ENCODE measurements at regions not wholly inside any gene's neighbourhood (a gene's known extent, or its start where the extent isn't known, plus 50 kb on each side); places are given as distances from the start of the nearest gene placed in this dataset.

DNA sequence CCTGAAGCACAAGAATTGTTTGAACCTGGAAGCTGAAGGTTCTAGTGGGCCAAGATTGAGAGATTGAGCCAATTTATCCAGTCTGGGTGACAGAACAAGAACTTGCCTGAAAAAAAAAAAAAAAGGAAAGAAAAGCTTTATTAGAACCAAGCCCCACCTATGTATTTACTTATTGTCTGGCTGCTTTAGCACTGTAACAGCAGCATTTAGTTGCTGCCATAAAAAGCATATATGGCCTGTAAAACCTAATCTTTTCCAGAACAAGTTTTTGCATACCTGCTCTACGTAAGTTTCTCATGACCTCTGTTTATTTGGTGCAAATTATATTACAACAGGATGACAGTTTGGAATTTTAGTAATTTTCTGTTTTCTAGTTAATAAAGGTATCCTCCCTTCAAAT lies 1565.6 kb upstream of the LRRTM1 start:
- intact Hi-C loops (cut with micrococcal nuclease): no loop called here

DNA sequence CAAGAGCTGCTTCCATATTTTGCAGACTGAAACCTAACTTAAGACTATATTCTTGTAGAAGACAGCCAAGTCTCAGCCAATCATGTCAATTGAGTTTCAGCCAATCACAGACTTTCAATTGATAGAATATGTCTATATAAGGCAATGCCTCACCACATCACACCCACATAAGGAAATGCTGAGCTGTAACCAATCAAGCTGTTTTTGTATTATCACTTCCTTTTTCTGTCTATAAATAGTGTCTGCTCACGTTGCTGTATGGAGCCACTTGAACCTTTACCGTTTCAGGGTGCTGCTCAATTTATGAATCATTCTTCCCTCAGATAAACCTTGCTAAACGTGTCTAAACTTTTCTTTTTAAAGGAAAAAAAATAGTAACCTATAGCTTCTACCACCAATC lies 1554.4 kb upstream of the LRRTM1 start:
- intact Hi-C loops (cut with micrococcal nuclease): no loop called here

DNA sequence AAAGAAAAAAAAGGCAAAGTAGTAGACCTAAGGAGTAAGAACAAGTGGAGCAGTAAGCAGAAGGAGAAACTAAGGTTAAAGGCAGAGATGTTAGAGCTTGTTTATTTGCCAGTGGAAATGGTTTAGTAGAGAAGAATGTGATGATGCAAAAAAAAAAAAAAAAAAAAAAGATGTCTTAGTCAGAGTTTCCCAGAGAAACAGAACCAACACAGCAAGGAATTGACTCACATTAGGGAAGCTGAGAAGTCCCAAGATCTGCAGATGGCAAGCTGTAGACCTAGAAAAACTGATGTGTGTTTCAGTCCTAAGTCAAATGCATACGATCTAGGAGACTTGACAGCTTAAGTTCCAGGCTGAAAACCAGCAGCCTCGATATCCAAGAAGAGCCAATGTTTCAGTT lies 1548.8 kb upstream of the LRRTM1 start:
- intact Hi-C loops (cut with micrococcal nuclease): no loop called here

DNA sequence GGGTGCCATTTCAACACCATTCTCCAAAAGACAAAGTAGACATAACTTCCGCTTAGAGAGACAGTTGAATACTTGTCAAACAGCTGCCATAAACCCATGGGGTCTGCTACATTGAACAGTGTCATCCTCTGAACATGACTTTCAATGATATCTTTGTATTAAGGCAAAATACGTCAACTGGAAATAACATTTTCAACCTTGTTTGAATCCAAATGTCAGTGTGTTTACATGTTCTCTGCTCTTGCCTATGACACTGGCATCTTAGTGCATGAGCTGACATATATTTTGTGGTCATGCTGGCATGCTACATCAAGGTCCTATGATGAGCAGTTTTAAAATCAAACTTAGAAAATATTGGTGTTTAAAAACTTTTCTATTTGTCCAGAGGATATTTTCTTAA lies 1548.1 kb upstream of the LRRTM1 start:
- intact Hi-C loops (cut with micrococcal nuclease): no loop called here

DNA sequence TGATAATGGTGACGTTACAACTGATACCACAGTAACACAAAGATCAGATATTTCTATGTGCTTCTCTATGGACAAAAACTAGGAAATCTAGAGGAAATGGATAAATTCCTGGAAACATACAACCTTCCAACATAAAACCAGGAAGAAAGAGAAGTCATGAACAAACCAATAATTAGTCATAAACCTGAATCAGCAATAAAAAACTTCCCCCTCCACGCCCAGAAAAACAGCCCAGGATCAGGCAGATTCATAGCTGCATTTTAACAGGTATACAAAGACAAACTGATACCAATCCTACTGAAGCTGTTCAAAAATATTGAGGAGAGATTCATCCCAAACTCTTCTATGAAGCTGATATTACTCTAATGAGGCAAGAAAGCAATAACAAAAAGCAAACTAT lies 1535.2 kb upstream of the LRRTM1 start:
- intact Hi-C loops (cut with micrococcal nuclease): no loop called here

DNA sequence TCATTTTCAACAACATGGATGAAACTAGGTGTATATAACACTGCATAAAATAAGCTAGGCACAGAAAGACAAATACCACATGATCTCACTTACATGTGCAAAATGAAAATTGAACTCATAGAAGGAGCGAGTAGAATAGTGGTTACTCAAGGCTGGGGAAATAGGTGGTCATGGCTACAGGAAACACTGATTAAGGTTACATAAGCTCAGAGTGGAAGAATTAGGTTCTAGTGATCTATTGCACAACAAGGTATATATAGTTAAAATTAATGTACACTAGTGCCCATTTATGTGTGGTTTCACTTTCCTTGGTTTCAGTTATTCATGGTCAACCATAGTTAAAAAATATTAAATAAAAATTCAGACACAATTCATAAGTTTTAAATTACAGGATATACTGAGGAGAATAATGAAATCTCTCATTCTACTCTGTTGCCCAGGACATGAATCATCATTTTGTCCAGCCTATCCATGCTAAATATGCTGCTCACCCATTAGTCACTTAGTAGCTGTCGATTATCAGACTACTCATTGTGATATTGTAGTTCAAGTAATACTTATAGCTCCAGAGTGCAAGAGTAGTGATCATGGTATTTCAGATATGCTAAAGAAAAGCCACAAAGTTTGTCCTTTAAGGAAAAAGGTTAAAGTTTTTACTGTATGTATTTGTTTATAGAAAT lies 1530.9 kb upstream of the LRRTM1 start:
- intact Hi-C loops (cut with micrococcal nuclease): no loop called here

DNA sequence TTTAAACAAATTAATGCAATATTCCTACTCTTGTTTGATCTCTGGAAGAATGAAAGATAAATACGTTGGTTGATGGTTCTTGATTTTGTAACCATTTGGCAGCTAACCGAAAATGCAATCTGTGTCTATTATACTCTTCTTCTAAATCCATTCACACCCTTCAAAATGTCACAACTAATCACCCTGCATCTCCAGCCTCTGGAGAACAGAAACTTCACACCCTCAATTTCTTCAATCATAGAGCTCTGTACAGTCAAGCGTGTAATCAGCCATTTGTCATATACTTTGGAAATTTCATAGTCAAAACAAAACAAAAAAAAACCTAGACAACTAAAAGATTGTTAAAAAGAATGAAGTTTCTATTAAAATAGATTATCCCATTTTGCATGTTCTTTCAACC lies 1482.3 kb upstream of the LRRTM1 start:
- intact Hi-C loops (cut with micrococcal nuclease): no loop called here

DNA sequence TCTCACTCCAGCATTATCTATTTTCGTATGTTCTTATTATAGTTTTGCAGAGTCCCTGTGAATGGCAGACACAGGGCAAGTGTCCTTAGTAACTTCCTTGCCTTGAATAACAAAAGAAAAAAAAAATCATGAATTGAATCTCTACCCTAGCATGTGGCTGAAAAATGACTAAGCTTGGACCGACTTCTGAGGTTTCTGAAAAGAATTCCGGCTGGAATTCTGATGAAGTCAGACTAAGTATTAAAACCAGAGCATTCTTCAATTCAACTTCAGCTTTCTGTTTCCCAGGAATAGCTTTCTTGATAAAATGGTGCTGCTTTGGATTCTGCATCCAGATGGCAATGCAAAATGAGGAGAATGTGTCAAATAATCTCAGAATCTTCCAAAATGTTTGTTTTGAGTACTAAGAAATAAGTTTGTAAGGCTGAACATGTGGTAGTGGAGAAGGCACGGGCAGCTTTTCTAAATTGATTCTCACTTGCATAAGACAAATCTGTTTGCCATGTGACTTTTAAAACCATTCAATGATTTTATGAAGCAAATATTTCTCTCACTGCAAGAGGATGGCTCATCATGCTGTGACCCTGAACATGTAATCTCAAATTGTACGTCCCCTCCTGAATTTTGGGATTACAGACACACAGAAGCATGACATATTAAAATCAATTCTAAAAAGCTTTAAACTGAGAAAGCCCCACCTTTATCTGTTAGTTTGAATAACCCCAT lies 1462.8 kb upstream of the LRRTM1 start:
- intact Hi-C loops (cut with micrococcal nuclease): no loop called here

DNA sequence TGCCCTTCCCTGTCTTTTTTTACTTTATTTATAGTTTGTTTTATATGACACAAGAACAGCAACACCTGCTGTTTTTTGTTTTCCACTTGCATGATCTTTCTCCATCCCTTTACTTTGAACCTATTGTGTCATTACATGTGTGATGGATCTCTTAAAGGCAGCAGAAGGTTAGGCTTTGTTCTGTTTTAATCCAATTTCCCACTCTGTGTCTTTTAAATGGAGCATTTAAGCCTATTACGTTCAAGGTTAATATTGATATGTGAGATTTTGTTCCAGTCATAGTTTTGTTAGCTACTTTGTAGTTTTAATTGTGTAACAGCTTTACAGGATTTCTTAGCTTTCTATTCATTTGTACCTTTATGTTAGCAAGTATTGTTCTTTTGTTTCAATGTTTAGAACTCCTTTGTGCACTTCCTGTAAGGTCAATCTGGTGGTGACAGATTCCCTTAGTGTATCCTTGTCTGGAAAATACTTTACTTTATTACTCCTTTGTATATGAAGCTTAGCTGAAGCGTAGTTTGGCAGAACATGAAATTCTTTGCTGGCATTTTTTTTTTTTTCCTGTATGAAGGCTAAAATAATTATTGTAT lies 1443.0 kb upstream of the LRRTM1 start:
- intact Hi-C loops (cut with micrococcal nuclease): no loop called here

DNA sequence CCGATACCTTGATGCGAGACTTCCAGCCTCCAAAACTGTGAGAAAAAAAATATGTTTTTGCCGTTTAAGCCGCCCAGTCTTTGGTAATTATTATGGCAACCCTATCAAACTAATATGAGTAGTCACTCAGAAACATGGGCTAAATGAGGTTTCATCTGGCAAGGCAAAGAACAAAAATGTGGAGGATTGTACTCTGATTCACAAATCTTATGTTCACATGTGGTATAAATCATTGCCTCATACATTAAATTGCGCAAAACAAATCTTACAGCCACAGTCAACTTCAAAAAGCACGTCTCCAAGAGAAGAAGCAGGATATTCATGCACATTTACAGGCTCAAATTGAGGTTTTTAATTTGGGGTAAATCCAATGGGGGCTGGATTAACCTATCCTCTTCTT lies 1435.4 kb upstream of the LRRTM1 start:
- intact Hi-C loops (cut with micrococcal nuclease): no loop called here

DNA sequence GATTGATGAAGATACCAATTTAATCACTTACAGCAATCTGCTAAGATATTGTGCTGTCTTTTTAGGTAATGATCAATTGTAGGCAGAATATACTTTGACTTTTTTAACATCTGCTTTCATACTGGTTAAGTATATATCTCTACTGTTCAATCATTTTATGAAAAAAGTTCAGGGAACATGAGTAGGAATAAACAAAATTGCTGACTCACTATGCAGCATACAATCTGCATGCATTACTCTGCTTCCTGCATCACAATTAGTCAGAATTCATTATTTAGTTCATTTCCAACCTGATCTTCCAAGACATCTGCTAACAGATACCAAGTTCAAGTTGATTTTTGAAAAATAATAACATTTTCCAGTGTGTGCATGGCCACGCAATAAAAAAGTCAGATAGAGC lies 1430.4 kb upstream of the LRRTM1 start:
- intact Hi-C loops (cut with micrococcal nuclease): no loop called here

DNA sequence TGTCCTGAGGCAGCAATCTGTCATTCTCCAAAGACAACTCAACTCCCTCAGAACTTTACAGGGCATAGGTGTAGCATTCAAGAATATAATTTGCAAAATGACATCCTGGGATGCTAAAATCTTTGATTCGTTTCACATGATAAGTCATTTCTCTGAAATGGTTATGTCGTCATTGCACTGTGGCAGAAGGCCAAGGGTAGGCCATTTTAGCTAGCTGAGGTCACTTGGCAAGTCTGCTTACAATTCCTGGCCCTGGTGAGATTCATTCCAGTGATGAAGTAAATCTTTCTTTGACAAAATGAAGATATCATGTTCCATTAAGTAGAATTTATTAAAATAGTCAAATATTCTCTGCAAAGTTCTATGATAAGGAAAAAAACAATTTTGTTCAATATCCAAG lies 1410.3 kb upstream of the LRRTM1 start:
- intact Hi-C loops (cut with micrococcal nuclease): no loop called here

DNA sequence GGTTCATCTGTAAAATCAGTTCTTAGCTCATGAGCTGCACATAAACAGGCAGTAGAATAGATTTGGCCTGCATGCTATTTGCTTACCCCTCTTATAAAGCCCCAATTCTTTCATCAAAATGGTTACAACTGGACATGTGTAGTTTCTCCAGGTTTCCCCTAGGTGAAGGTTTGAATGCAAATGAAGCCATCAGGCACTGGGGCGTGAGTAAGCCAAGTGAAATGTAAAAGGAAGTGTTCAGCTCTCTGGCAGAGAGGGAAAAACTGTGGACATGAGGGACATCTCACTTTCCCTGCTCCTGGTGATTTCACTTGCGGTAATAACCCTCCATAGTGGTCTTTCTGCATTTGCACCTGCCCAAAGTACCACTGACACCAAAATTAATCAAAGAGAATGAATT lies 1402.3 kb upstream of the LRRTM1 start:
- intact Hi-C loops (cut with micrococcal nuclease): no loop called here

DNA sequence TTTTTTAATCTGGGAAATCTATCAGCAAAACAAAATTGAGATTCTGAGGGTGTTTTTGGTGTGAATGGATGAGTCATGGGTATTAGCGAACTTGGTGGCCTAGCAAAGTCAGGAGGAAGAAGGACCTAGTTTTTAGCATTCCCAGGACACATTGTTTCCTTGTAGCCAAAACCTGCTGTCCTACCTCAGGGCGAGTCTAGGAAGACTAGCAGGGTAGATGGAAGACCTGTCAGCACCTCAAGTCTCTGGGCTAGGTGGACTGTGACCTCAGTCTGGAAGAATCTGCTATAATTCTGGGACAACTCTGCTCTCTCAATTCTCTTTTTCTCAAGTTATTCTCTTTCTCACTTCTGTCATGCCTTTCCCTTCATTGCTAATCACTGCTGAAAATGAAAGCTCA lies 1399.3 kb upstream of the LRRTM1 start:
- intact Hi-C loops (cut with micrococcal nuclease): no loop called here

DNA sequence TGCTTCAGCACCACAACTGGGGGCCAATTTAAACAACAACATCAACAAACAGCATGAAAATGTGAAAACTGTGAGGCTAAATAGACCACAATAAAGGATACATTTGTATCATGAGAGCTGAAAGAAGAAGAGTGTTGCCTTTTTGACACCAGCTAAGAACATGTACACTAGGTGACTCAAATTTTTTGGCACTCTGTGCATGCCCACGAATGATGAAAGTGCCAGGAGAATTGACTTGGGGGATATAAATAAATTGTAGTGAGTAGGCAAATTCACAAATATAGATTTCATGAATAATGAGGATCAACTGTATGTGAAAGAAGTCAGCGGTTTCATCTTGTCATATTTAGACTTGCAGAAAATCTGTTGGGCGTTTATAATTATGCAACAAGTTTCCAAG lies 1388.0 kb upstream of the LRRTM1 start:
- intact Hi-C loops (cut with micrococcal nuclease): no loop called here

DNA sequence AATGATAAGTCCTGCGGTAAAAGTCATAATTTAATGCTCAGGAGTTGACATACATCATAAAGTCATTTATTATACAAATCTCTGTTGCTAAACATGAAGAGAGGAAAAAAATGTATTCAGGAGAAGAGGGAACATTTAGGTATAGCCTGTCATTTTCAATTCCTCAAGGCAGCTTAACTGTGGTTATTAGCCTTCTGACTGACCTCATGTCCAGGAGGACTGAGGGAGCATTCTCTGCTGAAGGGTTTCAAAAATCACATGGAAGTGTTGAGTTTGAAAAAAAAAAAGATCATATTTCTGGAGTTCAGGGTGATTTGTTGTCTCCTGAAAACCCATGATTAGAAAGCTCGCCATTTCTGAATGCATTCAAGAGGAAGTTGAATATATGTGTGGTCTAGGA lies 1371.1 kb upstream of the LRRTM1 start:
- intact Hi-C loops (cut with micrococcal nuclease): no loop called here

DNA sequence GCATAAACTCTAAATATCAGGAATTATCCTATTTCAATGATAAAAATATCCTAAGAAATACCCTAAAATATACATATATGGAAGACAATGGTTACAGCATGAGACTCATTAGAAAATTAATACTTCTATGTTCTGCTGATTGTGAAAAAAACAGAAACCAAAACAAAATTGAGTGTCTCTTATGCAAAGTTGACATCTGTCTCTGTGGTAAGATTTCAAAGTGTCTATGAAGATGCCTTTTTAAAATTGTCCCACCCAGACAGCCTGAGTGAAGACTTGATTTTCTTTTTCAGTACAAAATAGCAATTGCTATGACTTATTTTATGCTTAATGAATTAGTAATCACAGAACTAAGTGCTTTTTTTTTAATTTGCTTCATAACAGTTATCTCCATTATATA lies 1368.4 kb upstream of the LRRTM1 start:
- intact Hi-C loops (cut with micrococcal nuclease): no loop called here

DNA sequence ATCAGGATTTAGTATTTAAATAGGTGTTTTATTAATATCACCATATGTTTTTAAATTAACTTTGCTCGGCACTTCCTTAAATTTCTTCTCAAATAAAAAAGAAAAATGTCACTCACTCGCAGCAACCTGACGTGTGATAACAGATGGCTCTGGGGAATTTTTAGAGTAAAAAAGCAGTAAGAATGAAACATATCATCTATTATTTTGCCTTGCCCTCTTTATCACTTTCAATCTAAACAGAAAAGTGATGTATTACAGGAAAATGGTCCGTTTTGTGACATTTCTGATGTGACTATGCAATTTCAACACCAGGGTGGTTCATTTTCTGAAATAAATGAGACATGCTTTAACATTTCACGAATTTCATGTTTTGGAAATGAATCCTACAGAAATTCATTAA lies 1368.0 kb upstream of the LRRTM1 start:
- intact Hi-C loops (cut with micrococcal nuclease): no loop called here

DNA sequence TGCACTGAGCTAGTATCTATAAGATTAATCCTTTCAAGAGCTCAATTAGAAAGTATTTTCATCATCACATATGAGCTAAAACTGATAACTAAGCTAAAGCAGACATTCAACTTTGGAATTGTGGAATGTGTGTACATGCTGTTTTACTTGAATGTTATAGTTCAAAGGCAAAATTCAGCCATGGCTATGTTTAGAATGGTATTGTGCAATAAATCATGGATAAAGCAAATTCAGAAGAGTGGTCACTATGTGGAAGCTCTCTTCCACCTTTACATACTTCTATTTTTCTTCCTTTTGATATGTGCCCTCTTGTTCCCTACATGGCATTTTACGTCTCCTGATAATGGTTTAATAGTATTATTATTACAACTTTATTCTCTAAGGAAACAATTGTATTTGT lies 1366.3 kb upstream of the LRRTM1 start:
- intact Hi-C loops (cut with micrococcal nuclease): no loop called here

DNA sequence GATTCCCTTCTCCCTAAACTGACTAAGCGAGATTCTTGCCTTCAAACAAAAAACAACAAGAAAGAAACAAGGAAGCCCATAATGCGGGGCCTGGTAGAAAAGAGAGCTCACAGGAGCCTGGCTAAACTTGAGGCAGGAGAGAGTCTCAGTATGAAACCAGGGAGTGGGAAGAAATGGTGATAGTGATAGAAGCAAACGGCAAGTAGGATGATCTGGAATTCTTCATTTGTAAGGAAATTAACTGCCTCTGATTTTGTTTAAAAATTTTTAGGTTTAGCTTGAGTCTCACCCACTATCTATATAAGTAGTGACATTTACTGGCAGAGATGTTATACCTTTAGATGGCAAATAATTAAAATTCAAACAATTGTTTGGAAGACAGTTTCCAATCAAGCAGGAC lies 1356.5 kb upstream of the LRRTM1 start:
- intact Hi-C loops (cut with micrococcal nuclease): no loop called here

DNA sequence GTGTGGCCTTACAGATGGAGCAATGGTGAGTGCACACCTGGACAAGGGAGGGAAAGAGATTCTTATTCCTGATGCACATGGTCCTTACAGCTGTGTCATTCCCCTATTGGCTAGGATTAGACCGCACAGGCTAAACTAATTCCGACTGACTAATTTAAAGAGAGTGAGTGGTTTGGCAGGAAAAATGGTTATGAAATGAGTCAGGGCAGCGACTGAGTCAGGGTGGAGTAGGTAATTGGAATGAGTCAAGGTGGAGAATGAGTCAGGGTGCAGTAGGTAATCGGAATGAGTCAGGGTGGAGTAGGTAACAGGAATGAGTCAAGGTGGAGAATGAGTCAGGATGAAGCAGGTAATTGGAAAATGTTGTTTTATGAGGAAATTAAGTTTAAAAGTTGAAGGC lies 1353.7 kb upstream of the LRRTM1 start:
- intact Hi-C loops (cut with micrococcal nuclease): no loop called here

DNA sequence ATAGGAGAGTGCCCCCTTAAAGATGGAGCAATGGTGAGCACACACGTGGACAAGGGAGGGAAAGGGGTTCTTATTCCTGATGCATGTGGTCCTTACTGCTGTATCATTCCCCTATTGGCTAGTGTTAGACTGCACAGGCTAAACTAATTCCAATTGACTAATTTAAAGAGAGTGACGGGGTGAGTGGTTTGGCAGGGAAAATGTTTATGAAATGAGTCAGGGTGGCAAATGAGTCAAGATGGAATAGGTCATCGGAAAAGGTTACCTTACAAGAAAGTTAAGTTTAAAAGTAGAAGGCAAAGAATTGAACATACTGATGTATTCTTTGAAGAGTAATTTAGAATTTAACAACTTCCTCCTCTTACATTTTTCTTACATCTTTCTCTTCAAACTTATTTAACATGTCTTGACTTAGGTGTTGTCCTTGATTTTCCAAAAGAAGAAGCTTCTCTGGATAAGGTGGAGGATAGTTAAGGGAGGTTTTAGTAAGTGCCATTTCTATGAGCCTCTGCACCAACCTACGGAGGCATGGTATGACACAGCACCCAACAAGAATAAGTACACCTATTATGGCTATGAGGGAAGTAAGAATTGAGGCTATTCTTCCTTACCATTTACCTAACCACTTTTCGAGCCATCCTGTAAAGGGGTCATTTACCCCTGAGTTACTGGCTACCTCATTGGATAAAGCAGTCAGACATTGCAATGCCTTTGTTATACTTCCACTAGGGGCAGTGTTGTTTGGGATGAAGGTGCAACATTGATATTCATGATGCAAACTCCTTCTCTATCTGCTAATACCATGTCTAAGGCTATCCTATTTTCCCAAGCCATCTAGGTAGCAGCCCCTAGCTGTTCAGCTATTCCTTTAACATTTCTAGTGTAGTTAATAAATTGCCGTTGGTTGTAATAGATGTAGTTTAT lies 1345.8 kb upstream of the LRRTM1 start:
- intact Hi-C loops (cut with micrococcal nuclease): no loop called here
